ENCODE measurements at regions not wholly inside any gene's neighbourhood (a gene's known extent, or its start where the extent isn't known, plus 50 kb on each side); places are given as distances from the start of the nearest gene placed in this dataset.

GRCh38 chr3:72266016-72266370 lies 481.0 kb upstream of the PROK2 start:
- H3K79me2 ChIP-seq (ENCODE audit: insufficient read depth, low read length): no peaks in the 10 kb centered on the region
- Mint-ChIP-seq H3K4me3 (no peak overlapping the region), H3K36me3 (ENCODE audit: insufficient read depth in 1 of 3, low read depth in 3 of 3) (no peaks in the 10 kb centered on the region), H3K4me1 (peaks cover 15 to 18% of the 10 kb centered on the region in 2 experiments), H3K27me3 (ENCODE audit: low read depth) (no peaks in the 10 kb centered on the region; the same call in none of the 2 replicates), H3K9me3 (no peaks in the 10 kb centered on the region; a peak in 1 of 5 replicates), H3K27ac (no peak overlapping the region; a peak in 2 of 7 replicates)
- H3K14ac ChIP-seq (ENCODE audit: insufficient read depth, low read length): no peak overlapping the region
- H2BK20ac ChIP-seq (ENCODE audit: low read depth, low read length, poor library complexity, severe bottlenecking): no peak overlapping the region
- no peaks in the 10 kb centered on the region for H3K9me3 ChIP-seq (ENCODE audit: control insufficient read depth, low read depth, low read length)
- TF ChIP-seq, protein P1, sequence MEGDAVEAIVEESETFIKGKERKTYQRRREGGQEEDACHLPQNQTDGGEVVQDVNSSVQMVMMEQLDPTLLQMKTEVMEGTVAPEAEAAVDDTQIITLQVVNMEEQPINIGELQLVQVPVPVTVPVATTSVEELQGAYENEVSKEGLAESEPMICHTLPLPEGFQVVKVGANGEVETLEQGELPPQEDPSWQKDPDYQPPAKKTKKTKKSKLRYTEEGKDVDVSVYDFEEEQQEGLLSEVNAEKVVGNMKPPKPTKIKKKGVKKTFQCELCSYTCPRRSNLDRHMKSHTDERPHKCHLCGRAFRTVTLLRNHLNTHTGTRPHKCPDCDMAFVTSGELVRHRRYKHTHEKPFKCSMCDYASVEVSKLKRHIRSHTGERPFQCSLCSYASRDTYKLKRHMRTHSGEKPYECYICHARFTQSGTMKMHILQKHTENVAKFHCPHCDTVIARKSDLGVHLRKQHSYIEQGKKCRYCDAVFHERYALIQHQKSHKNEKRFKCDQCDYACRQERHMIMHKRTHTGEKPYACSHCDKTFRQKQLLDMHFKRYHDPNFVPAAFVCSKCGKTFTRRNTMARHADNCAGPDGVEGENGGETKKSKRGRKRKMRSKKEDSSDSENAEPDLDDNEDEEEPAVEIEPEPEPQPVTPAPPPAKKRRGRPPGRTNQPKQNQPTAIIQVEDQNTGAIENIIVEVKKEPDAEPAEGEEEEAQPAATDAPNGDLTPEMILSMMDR (conservative IDR thresholded peaks at IDR 0.05): no peak
- H3K56ac ChIP-seq (ENCODE audit: insufficient read length, low read depth, low read length): no peak overlapping the region
- WGBS (ENCODE audit: extremely low coverage, insufficient read length, low lambda C conversion rate): no CpG with 5 or more reads among the region's 3 CpGs
- no peak overlapping the region for H2BK15ac ChIP-seq (ENCODE audit: low read depth, low read length)
- no peak for DNase-seq
- no peak overlapping the region for H3K27ac ChIP-seq (ENCODE audit: insufficient read length, low read depth, low read length)
- H3K23me2 ChIP-seq (ENCODE audit: insufficient read length, low read depth, low read length, poor library complexity, severe bottlenecking): no peaks in the 10 kb centered on the region
- no peak overlapping the region for H2BK120ac ChIP-seq (ENCODE audit: low read depth, low read length, poor library complexity, severe bottlenecking)
- H4K8ac ChIP-seq (replicated peaks; ENCODE audit: insufficient read length, low read depth, low read length): no peak overlapping the region
- H2AFZ ChIP-seq (ENCODE audit: low read length): no peak overlapping the region
- H2BK5ac ChIP-seq (ENCODE audit: insufficient read length, low read length): no peak overlapping the region
- no peaks in the 10 kb centered on the region for H3K4me1 ChIP-seq (ENCODE audit: insufficient read depth, low read length)
- no peak overlapping the region for H3K4me2 ChIP-seq (ENCODE audit: insufficient read depth, insufficient read length, low read length)
- H3K79me1 ChIP-seq (ENCODE audit: insufficient read depth, low read depth, low read length, poor library complexity, severe bottlenecking): no peaks in the 10 kb centered on the region
- no peak overlapping the region for H3T11ph ChIP-seq (ENCODE audit: low read length)
- H2BK12ac ChIP-seq (ENCODE audit: insufficient read length, low read depth, low read length): no peak overlapping the region
- H3K4ac ChIP-seq (ENCODE audit: low read depth, low read length): no peak overlapping the region
- no peak overlapping the region for H3K18ac ChIP-seq (ENCODE audit: insufficient read length, low read depth, low read length)
- no peak overlapping the region for H3K23ac ChIP-seq (ENCODE audit: insufficient read length, low read depth, low read length)
- H3K27me3 ChIP-seq (ENCODE audit: insufficient read depth, low read length): no peaks in the 10 kb centered on the region
- H4K5ac ChIP-seq (ENCODE audit: insufficient read length, low read depth, low read length): no peak overlapping the region
- no peak overlapping the region for H4K91ac ChIP-seq (ENCODE audit: insufficient read length, low read depth, low read length)
- no peak overlapping the region for H3K9ac ChIP-seq (ENCODE audit: extremely low read depth, insufficient read length, low read length)
- no peak overlapping the region for H2AK5ac ChIP-seq (ENCODE audit: insufficient read length, low read length)
- no peaks in the 10 kb centered on the region for H4K20me1 ChIP-seq (ENCODE audit: control insufficient read depth, insufficient read depth, insufficient read length)

Measured in H9 (cell line).